ENCODE measurements at regions not wholly inside any gene's neighbourhood (a gene's known extent, or its start where the extent isn't known, plus 50 kb on each side); places are given as distances from the start of the nearest gene placed in this dataset.

GRCh38 chr2:7411691-7412090 is 494.5 kb downstream of the RNF144A start:
- H3K27ac ChIP-seq (ENCODE audit: low read depth in 1 of 2, low read length in 1 of 2) = no peak overlapping the region
- H3K36me3 ChIP-seq (ENCODE audit: control insufficient read depth in 2 of 2, insufficient read depth in 2 of 2, low read length in 1 of 2) = no peaks in the 10 kb centered on the region
- H3K27me3 ChIP-seq (ENCODE audit: control insufficient read depth in 2 of 2, insufficient read depth in 1 of 2, low read length in 1 of 2) = no peaks in the 10 kb centered on the region
- no peak for DNase-seq (ENCODE audit: low read depth in 6 of 9, low spot score in 9 of 9)
- H3K4me3 ChIP-seq (ENCODE audit: low read length in 2 of 2) = no peak overlapping the region
- no peaks in the 10 kb centered on the region for H3K4me1 ChIP-seq (ENCODE audit: control insufficient read depth in 2 of 2, insufficient read depth in 2 of 2, low read length in 2 of 2)
- H3K9me3 ChIP-seq (ENCODE audit: control insufficient read depth in 2 of 2, insufficient read depth in 1 of 2, low read length in 1 of 2) = no peaks in the 10 kb centered on the region

- Histone ChIP-seq H3K27me3 (ENCODE audit: control insufficient read depth in 2 of 2, insufficient read depth in 1 of 2, low read length in 1 of 2) (no peaks in the 10 kb centered on the region), H3K4me3 (ENCODE audit: low read length in 2 of 2) (no peak overlapping the region), H3K36me3 (ENCODE audit: control insufficient read depth in 2 of 2, insufficient read depth in 2 of 2, low read length in 1 of 2) (no peaks in the 10 kb centered on the region), H3K27ac (ENCODE audit: low read depth in 1 of 2, low read length in 1 of 2) (no peak overlapping the region), H3K4me1 (ENCODE audit: control insufficient read depth in 2 of 2, insufficient read depth in 2 of 2, low read length in 2 of 2) (no peaks in the 10 kb centered on the region), H3K9me3 (ENCODE audit: control insufficient read depth in 2 of 2, insufficient read depth in 1 of 2, low read length in 1 of 2) (no peaks in the 10 kb centered on the region)
- DNase-seq (ENCODE audit: low read depth in 6 of 9, low spot score in 9 of 9) = no peak
- 78% methylated on average over 2 of the region's 2 CpGs for WGBS
Measured at GRCh38 chr2:7417845-7418742, 500.9 kb downstream of the RNF144A start.

GRCh38 chr2:7419186-7419585 is 502.0 kb downstream of the RNF144A start:
- no peaks in the 10 kb centered on the region for H3K27me3 ChIP-seq (ENCODE audit: control insufficient read depth in 2 of 2, insufficient read depth in 1 of 2, low read length in 1 of 2)
- H3K27ac ChIP-seq (ENCODE audit: low read depth in 1 of 2, low read length in 1 of 2) = no peak overlapping the region
- H3K4me1 ChIP-seq (ENCODE audit: control insufficient read depth in 2 of 2, insufficient read depth in 2 of 2, low read length in 2 of 2) = no peaks in the 10 kb centered on the region
- no peaks in the 10 kb centered on the region for H3K36me3 ChIP-seq (ENCODE audit: control insufficient read depth in 2 of 2, insufficient read depth in 2 of 2, low read length in 1 of 2)
- H3K9me3 ChIP-seq (ENCODE audit: control insufficient read depth in 2 of 2, insufficient read depth in 1 of 2, low read length in 1 of 2) = no peaks in the 10 kb centered on the region
- DNase-seq (ENCODE audit: low read depth in 6 of 9, low spot score in 9 of 9) = no peak
- 92% methylated on average over 1 of the region's 1 CpG for WGBS
- H3K4me3 ChIP-seq (ENCODE audit: low read length in 2 of 2) = no peak overlapping the region

GRCh38 chr2:7419814-7420311 is 502.7 kb downstream of the RNF144A start:
- DNase-seq (ENCODE audit: low read depth in 6 of 9, low spot score in 9 of 9) = no peak
- 92% methylated on average over 1 of the region's 1 CpG for WGBS
- H3K4me3 ChIP-seq (ENCODE audit: low read length in 2 of 2) = no peak overlapping the region
- no peak overlapping the region for H3K27ac ChIP-seq (ENCODE audit: low read depth in 1 of 2, low read length in 1 of 2)
- no peaks in the 10 kb centered on the region for H3K9me3 ChIP-seq (ENCODE audit: control insufficient read depth in 2 of 2, insufficient read depth in 1 of 2, low read length in 1 of 2)
- H3K27me3 ChIP-seq (ENCODE audit: control insufficient read depth in 2 of 2, insufficient read depth in 1 of 2, low read length in 1 of 2) = no peaks in the 10 kb centered on the region
- H3K36me3 ChIP-seq (ENCODE audit: control insufficient read depth in 2 of 2, insufficient read depth in 2 of 2, low read length in 1 of 2) = no peaks in the 10 kb centered on the region
- H3K4me1 ChIP-seq (ENCODE audit: control insufficient read depth in 2 of 2, insufficient read depth in 2 of 2, low read length in 2 of 2) = no peaks in the 10 kb centered on the region

GRCh38 chr2:7420530-7420929 is 503.3 kb downstream of the RNF144A start:
- Histone ChIP-seq H3K36me3 (ENCODE audit: control insufficient read depth in 2 of 2, insufficient read depth in 2 of 2, low read length in 1 of 2) (no peaks in the 10 kb centered on the region), H3K9me3 (ENCODE audit: control insufficient read depth in 2 of 2, insufficient read depth in 1 of 2, low read length in 1 of 2) (no peaks in the 10 kb centered on the region), H3K4me1 (ENCODE audit: control insufficient read depth in 2 of 2, insufficient read depth in 2 of 2, low read length in 2 of 2) (no peaks in the 10 kb centered on the region), H3K27ac (ENCODE audit: low read depth in 1 of 2, low read length in 1 of 2) (no peak overlapping the region), H3K27me3 (ENCODE audit: control insufficient read depth in 2 of 2, insufficient read depth in 1 of 2, low read length in 1 of 2) (no peaks in the 10 kb centered on the region), H3K4me3 (ENCODE audit: low read length in 2 of 2) (no peak overlapping the region)
- no peak for DNase-seq (ENCODE audit: low read depth in 6 of 9, low spot score in 9 of 9)
- 90% methylated on average over 6 of the region's 6 CpGs for WGBS

- 84% methylated on average over 4 of the region's 4 CpGs for WGBS
- Histone ChIP-seq H3K9me3 (ENCODE audit: control insufficient read depth in 2 of 2, insufficient read depth in 1 of 2, low read length in 1 of 2) (no peaks in the 10 kb centered on the region), H3K36me3 (ENCODE audit: control insufficient read depth in 2 of 2, insufficient read depth in 2 of 2, low read length in 1 of 2) (no peaks in the 10 kb centered on the region), H3K4me1 (ENCODE audit: control insufficient read depth in 2 of 2, insufficient read depth in 2 of 2, low read length in 2 of 2) (peaks cover 0 to 11% of the 10 kb centered on the region in 2 donors), H3K27ac (ENCODE audit: low read depth in 1 of 2, low read length in 1 of 2) (no peak overlapping the region), H3K27me3 (ENCODE audit: control insufficient read depth in 2 of 2, insufficient read depth in 1 of 2, low read length in 1 of 2) (peaks cover 0 to under 1% of the 10 kb centered on the region in 2 donors), H3K4me3 (ENCODE audit: low read length in 2 of 2) (no peak overlapping the region)
- DNase-seq (ENCODE audit: low read depth in 6 of 9, low spot score in 9 of 9) = no peak
Measured at GRCh38 chr2:7424481-7424880, 507.3 kb downstream of the RNF144A start.

GRCh38 chr2:7427293-7428060 is 510.3 kb downstream of the RNF144A start:
- H3K4me3 ChIP-seq (ENCODE audit: low read length in 2 of 2) = no peak overlapping the region
- peaks cover 6 to 14% of the 10 kb centered on the region in 2 donors for H3K27me3 ChIP-seq (ENCODE audit: control insufficient read depth in 2 of 2, insufficient read depth in 1 of 2, low read length in 1 of 2)
- WGBS = 59% methylated on average over 8 of the region's 8 CpGs
- H3K36me3 ChIP-seq (ENCODE audit: control insufficient read depth in 2 of 2, insufficient read depth in 2 of 2, low read length in 1 of 2) = no peaks in the 10 kb centered on the region
- no peaks in the 10 kb centered on the region for H3K9me3 ChIP-seq (ENCODE audit: control insufficient read depth in 2 of 2, insufficient read depth in 1 of 2, low read length in 1 of 2)
- H3K27ac ChIP-seq (ENCODE audit: low read depth in 1 of 2, low read length in 1 of 2) = no peak overlapping the region
- peak in 8 of 9 donors; percentile 48 to 83 (median 64) for DNase-seq (ENCODE audit: low read depth in 6 of 9, low spot score in 9 of 9)
- H3K4me1 ChIP-seq (ENCODE audit: control insufficient read depth in 2 of 2, insufficient read depth in 2 of 2, low read length in 2 of 2) = peaks cover 4 to 25% of the 10 kb centered on the region in 2 donors

- peaks cover 6 to 14% of the 10 kb centered on the region in 2 donors for H3K27me3 ChIP-seq (ENCODE audit: control insufficient read depth in 2 of 2, insufficient read depth in 1 of 2, low read length in 1 of 2)
- H3K4me1 ChIP-seq (ENCODE audit: control insufficient read depth in 2 of 2, insufficient read depth in 2 of 2, low read length in 2 of 2) = peaks cover 4 to 25% of the 10 kb centered on the region in 2 donors
- no peak overlapping the region for H3K4me3 ChIP-seq (ENCODE audit: low read length in 2 of 2)
- no peak for DNase-seq (ENCODE audit: low read depth in 6 of 9, low spot score in 9 of 9)
- H3K9me3 ChIP-seq (ENCODE audit: control insufficient read depth in 2 of 2, insufficient read depth in 1 of 2, low read length in 1 of 2) = peaks cover 0 to 4% of the 10 kb centered on the region in 2 donors
- 89% methylated on average over 15 of the region's 15 CpGs for whole genome bisulfite sequencing
- no peaks in the 10 kb centered on the region for H3K36me3 ChIP-seq (ENCODE audit: control insufficient read depth in 2 of 2, insufficient read depth in 2 of 2, low read length in 1 of 2)
- no peak overlapping the region for H3K27ac ChIP-seq (ENCODE audit: low read depth in 1 of 2, low read length in 1 of 2)
Measured at GRCh38 chr2:7428454-7429204, 511.4 kb downstream of the RNF144A start.
